OCI-LY1 (cell line): ENCODE measurements at regions not wholly inside any gene's neighbourhood (a gene's known extent, or its start where the extent isn't known, plus 50 kb on each side); places are given as distances from the start of the nearest gene placed in this dataset.
"Not testable (repeated sequence)": the region's sequence is repeated elsewhere in the genome, so short reads cannot be mapped to it uniquely, and the experiment has no call there.

Experiments used
- H2AFZ ChIP-seq: fragments of 200-600 bp; sonication (generic), shearing (Covaris generic); 2 replicates; pipeline ENCODE4 v1.6.0; 2014; ENCODE audit warnings: antibody characterized with exemption, mild to moderate bottlenecking, low read length
- H3F3A ChIP-seq: fragments of 200-600 bp; sonication (generic), shearing (Covaris generic); 2 replicates; pipeline ENCODE4 v1.6.0; 2014; ENCODE audit warnings: mild to moderate bottlenecking, antibody characterized with exemption, low read length, moderate library complexity; ENCODE audit not compliant: insufficient read depth
- H3K27ac ChIP-seq: fragments of 200-600 bp; sonication (generic); 2 replicates; pipeline ENCODE4 v1.5.1; 2014; ENCODE audit warnings: low read length, mixed run types, mild to moderate bottlenecking, low read depth; ENCODE audit not compliant: poor library complexity, severe bottlenecking
- H3K27me3 ChIP-seq: fragments of 200-600 bp; sonication (generic); 2 replicates; pipeline ENCODE4 v1.6.0; 2014; ENCODE audit warnings: antibody characterized with exemption, mild to moderate bottlenecking, low read length, moderate library complexity; ENCODE audit not compliant: insufficient read depth
- H3K36me3 ChIP-seq: fragments of 200-600 bp; sonication (generic); 2 replicates; pipeline ENCODE4 v1.6.1; 2014; ENCODE audit warnings: mild to moderate bottlenecking, antibody characterized with exemption, low read length, moderate library complexity, mixed read lengths; ENCODE audit not compliant: insufficient read depth
- H3K4me1 ChIP-seq: fragments of 200-600 bp; sonication (generic); 2 replicates; pipeline ENCODE4 v1.5.1; 2014; ENCODE audit warnings: mild to moderate bottlenecking, low read length, moderate library complexity; ENCODE audit not compliant: insufficient read depth, severe bottlenecking
- H3K4me2 ChIP-seq: fragments of 200-600 bp; sonication (generic), shearing (Covaris generic); 2 replicates; pipeline ENCODE4 v1.6.1; 2014; ENCODE audit warnings: low read length
- H3K4me3 ChIP-seq: fragments of 200-600 bp; sonication (generic); 2 replicates; pipeline ENCODE4 v1.5.1; 2014; ENCODE audit warnings: low read length, low read depth, mild to moderate bottlenecking, mixed read lengths; ENCODE audit not compliant: poor library complexity, severe bottlenecking
- H3K79me2 ChIP-seq: fragments of 200-600 bp; shearing (Covaris generic); 2 replicates; pipeline ENCODE4 v1.6.1; 2016; ENCODE audit warnings: mixed run types, low read length, mixed read lengths; ENCODE audit not compliant: insufficient read depth
- H3K9ac ChIP-seq: fragments of 200-600 bp; sonication (generic), shearing (Covaris generic); 2 replicates; pipeline ENCODE4 v1.6.1; 2014; ENCODE audit warnings: mild to moderate bottlenecking, low read length, mixed read lengths
- H3K9me2 ChIP-seq: fragments of 200-600 bp; sonication (generic), shearing (Covaris generic); 2 replicates; pipeline ENCODE4 v1.6.1; 2014; ENCODE audit warnings: low read depth, mild to moderate bottlenecking, low read length, mixed read lengths
- H3K9me3 ChIP-seq: fragments of 200-600 bp; shearing (Covaris generic); 2 replicates; pipeline ENCODE4 v1.6.1; 2014; ENCODE audit warnings: low read length, mixed read lengths
- H4K20me1 ChIP-seq: fragments of 200-600 bp; sonication (generic), shearing (Covaris generic); 2 replicates; pipeline ENCODE4 v1.6.0; 2016; ENCODE audit warnings: mild to moderate bottlenecking, low read length; ENCODE audit not compliant: insufficient read depth
- CTCF ChIP-seq: fragments of 200-600 bp; sonication (generic), shearing (Covaris generic); IDR thresholded peaks from 2 replicates; pipeline ENCODE4 v1.5.1; 2017; ENCODE audit warnings: mild to moderate bottlenecking, antibody characterized with exemption, low read length, moderate library complexity, mixed read lengths
- EZH2 ChIP-seq: fragments of 200-600 bp; sonication (generic), shearing (Covaris generic); IDR thresholded peaks from 2 replicates; pipeline ENCODE4 v1.8.0; 2017; ENCODE audit warnings: borderline replicate concordance, mixed run types, mild to moderate bottlenecking, antibody characterized with exemption, low read length, moderate library complexity, mixed read lengths

GRCh38 chr2:13858626-13859025 lies 773.9 kb upstream of the LRATD1 start:
- H4K20me1 ChIP-seq = no peaks in the 10 kb centered on the region
- H2AFZ ChIP-seq = no peak overlapping the region
- no peaks in the 10 kb centered on the region for H3K79me2 ChIP-seq
- H3K4me3 ChIP-seq = no peak overlapping the region
- no peaks in the 10 kb centered on the region for H3K4me1 ChIP-seq
- no peaks in the 10 kb centered on the region for H3K9me3 ChIP-seq
- H3F3A ChIP-seq = no peaks in the 10 kb centered on the region
- H3K27ac ChIP-seq = no peak overlapping the region
- H3K9me2 ChIP-seq = no peaks in the 10 kb centered on the region
- no peak overlapping the region for H3K9ac ChIP-seq
- no peak overlapping the region for H3K4me2 ChIP-seq
- H3K36me3 ChIP-seq = no peaks in the 10 kb centered on the region
- H3K27me3 ChIP-seq = no peaks in the 10 kb centered on the region
- TF ChIP-seq EZH2 = no peak
- TF ChIP-seq CTCF = no peak

GRCh38 chr2:13868275-13868674 lies 764.2 kb upstream of the LRATD1 start:
- not testable (repeated sequence) for H3K9me3 ChIP-seq, H3K27me3 ChIP-seq, H3F3A ChIP-seq, H3K79me2 ChIP-seq, H3K36me3 ChIP-seq, H3K9ac ChIP-seq, H3K27ac ChIP-seq, H3K4me3 ChIP-seq, H3K4me1 ChIP-seq, H3K9me2 ChIP-seq, H3K4me2 ChIP-seq, H2AFZ ChIP-seq, H4K20me1 ChIP-seq

- Histone ChIP-seq H4K20me1 (no peaks in the 10 kb centered on the region), H3K4me1 (no peaks in the 10 kb centered on the region), H3K79me2 (no peaks in the 10 kb centered on the region), H3K36me3 (no peaks in the 10 kb centered on the region), H3K9me3 (no peaks in the 10 kb centered on the region), H3K9me2 (no peaks in the 10 kb centered on the region), H3K27me3 (no peaks in the 10 kb centered on the region), H3K4me3 (no peak overlapping the region), H3F3A (no peaks in the 10 kb centered on the region), H3K27ac (no peak overlapping the region), H3K4me2 (no peak overlapping the region), H2AFZ (no peak overlapping the region), H3K9ac (no peak overlapping the region)
- TF ChIP-seq EZH2 (no peak), CTCF (no peak)
Measured at GRCh38 chr2:13876491-13877037, 756.0 kb upstream of the LRATD1 start.

GRCh38 chr2:13877571-13877970 lies 754.9 kb upstream of the LRATD1 start:
- H2AFZ ChIP-seq = no peak overlapping the region
- H3K9me2 ChIP-seq = no peaks in the 10 kb centered on the region
- H3K4me3 ChIP-seq = no peak overlapping the region
- H3K27ac ChIP-seq = no peak overlapping the region
- no peaks in the 10 kb centered on the region for H3K36me3 ChIP-seq
- no peaks in the 10 kb centered on the region for H4K20me1 ChIP-seq
- no peaks in the 10 kb centered on the region for H3K27me3 ChIP-seq
- H3K9ac ChIP-seq = no peak overlapping the region
- H3F3A ChIP-seq = no peaks in the 10 kb centered on the region
- no peaks in the 10 kb centered on the region for H3K4me1 ChIP-seq
- H3K79me2 ChIP-seq = no peaks in the 10 kb centered on the region
- TF ChIP-seq EZH2 (no peak), CTCF (no peak)
- no peak overlapping the region for H3K4me2 ChIP-seq
- no peaks in the 10 kb centered on the region for H3K9me3 ChIP-seq
